ENCODE measurements at regions not wholly inside any gene's neighbourhood (a gene's known extent, or its start where the extent isn't known, plus 50 kb on each side); places are given as distances from the start of the nearest gene placed in this dataset.

DNA sequence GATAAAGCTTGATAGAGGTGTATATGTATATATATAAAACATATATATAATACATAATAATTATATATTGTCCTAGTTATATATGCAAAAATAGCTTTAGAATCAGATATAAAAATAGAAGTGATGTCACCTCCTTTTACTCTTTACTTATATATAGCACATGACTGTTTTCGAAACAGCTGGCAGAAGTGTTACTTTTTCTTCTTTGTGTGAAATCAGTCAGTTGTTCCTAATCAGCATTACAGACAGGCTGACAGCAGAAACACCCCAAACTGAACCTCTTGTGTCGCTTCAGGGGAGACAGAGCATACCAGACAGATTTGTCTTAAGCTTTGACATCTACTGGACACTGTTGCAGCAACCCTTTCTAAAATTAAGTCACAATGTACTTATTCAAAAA is 684.9 kb upstream of the CELF2 start:
- H3K79me2 ChIP-seq (ENCODE audit: control insufficient read depth, insufficient read depth, low read length): no peaks in the 10 kb centered on the region
- H3K4me3 ChIP-seq (ENCODE audit: low read length): no peak overlapping the region
- H4K5ac ChIP-seq (ENCODE audit: low read length): no peak overlapping the region
- H3K27me3 ChIP-seq (ENCODE audit: insufficient read depth, low read length, poor library complexity): no peaks in the 10 kb centered on the region
- H3K4me1 ChIP-seq (ENCODE audit: control insufficient read depth, low read depth, low read length): no peaks in the 10 kb centered on the region
- H2AK5ac ChIP-seq (ENCODE audit: low read length): no peak overlapping the region
- no peak overlapping the region for H4K8ac ChIP-seq (ENCODE audit: low read depth, low read length)
- no peak overlapping the region for H3K18ac ChIP-seq (ENCODE audit: low read length)
- no peaks in the 10 kb centered on the region for H3K36me3 ChIP-seq (ENCODE audit: control insufficient read depth, insufficient read depth, low read length)
- no peak overlapping the region for H2BK15ac ChIP-seq (replicated peaks; ENCODE audit: low read depth)
- no peak overlapping the region for H2BK120ac ChIP-seq (ENCODE audit: low read depth, low read length)
- no peak overlapping the region for H3K4ac ChIP-seq (ENCODE audit: low read depth, low read length)
- no peak overlapping the region for H3K9ac ChIP-seq (ENCODE audit: low read length)
- no peak overlapping the region for H3K4me2 ChIP-seq (ENCODE audit: low read length)
- no CpG with 5 or more reads among the region's 2 CpGs for WGBS (ENCODE audit: extremely low coverage, insufficient coverage, low lambda C conversion rate)
- no peak overlapping the region for H3K23ac ChIP-seq (ENCODE audit: low read length)
- H3K79me1 ChIP-seq (ENCODE audit: low read length): no peaks in the 10 kb centered on the region
- H3K27ac ChIP-seq (ENCODE audit: low read depth, low read length): no peak overlapping the region
- no peak for DNase-seq
- no peak overlapping the region for H2BK5ac ChIP-seq (ENCODE audit: low read length)
- H3K56ac ChIP-seq (ENCODE audit: low read length): no peak overlapping the region

DNA sequence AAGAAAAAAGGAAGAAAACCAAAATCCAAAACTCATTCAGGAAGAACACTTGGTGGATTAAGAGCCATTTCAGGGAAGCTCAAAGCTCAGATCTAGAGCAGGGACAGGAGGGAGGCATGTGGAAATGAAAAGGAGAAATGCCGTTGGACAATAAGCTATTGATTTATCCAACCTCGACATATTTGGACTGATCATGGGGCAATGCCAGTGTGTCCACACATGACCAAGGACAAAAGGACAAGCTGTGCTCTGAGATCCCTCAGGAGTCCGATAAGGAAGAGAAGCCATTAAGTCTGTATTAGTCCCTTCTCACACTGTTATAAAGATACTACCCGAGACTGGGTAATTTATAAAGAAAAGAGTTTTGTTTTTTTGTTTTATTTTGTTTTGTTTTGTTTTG is 684.0 kb upstream of the CELF2 start:
- no peak overlapping the region for H4K5ac ChIP-seq (ENCODE audit: low read length)
- H3K4me2 ChIP-seq (ENCODE audit: low read length): no peak overlapping the region
- no peak overlapping the region for H2AK5ac ChIP-seq (ENCODE audit: low read length)
- no peaks in the 10 kb centered on the region for H3K36me3 ChIP-seq (ENCODE audit: control insufficient read depth, insufficient read depth, low read length)
- no CpG with 5 or more reads among the region's 4 CpGs for WGBS (ENCODE audit: extremely low coverage, insufficient coverage, low lambda C conversion rate)
- no peaks in the 10 kb centered on the region for H3K27me3 ChIP-seq (ENCODE audit: insufficient read depth, low read length, poor library complexity)
- no peak overlapping the region for H3K4me3 ChIP-seq (ENCODE audit: low read length)
- H4K8ac ChIP-seq (ENCODE audit: low read depth, low read length): no peak overlapping the region
- no peak overlapping the region for H3K23ac ChIP-seq (ENCODE audit: low read length)
- no peak overlapping the region for H2BK15ac ChIP-seq (replicated peaks; ENCODE audit: low read depth)
- H3K4ac ChIP-seq (ENCODE audit: low read depth, low read length): no peak overlapping the region
- no peak overlapping the region for H3K27ac ChIP-seq (ENCODE audit: low read depth, low read length)
- no peaks in the 10 kb centered on the region for H3K79me1 ChIP-seq (ENCODE audit: low read length)
- H2BK120ac ChIP-seq (ENCODE audit: low read depth, low read length): no peak overlapping the region
- no peak overlapping the region for H3K9ac ChIP-seq (ENCODE audit: low read length)
- no peak overlapping the region for H3K18ac ChIP-seq (ENCODE audit: low read length)
- no peaks in the 10 kb centered on the region for H3K79me2 ChIP-seq (ENCODE audit: control insufficient read depth, insufficient read depth, low read length)
- DNase-seq: no peak
- no peaks in the 10 kb centered on the region for H3K4me1 ChIP-seq (ENCODE audit: control insufficient read depth, low read depth, low read length)
- H3K56ac ChIP-seq (ENCODE audit: low read length): no peak overlapping the region
- H2BK5ac ChIP-seq (ENCODE audit: low read length): no peak overlapping the region

DNA sequence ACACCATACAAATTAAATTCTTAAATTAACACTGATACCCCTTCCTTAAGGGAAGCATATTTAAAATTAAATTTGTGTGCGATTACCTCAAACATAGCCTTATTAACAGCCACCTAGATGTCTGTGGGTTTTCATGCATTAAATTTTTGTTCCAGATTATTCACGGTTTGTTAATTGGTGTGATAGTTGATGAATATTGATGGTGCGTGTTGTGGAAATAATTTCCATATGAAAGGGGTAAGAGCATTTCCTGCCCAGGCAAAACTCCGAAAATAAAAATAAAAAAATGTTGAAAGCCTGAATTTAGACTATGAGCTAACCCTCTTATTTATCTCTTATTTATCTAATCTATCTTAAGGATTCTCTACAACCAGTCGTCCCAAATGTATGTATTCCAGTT is 679.3 kb upstream of the CELF2 start:
- Histone ChIP-seq H3K79me2 (ENCODE audit: control insufficient read depth, insufficient read depth, low read length) (no peaks in the 10 kb centered on the region), H3K36me3 (ENCODE audit: control insufficient read depth, insufficient read depth, low read length) (no peaks in the 10 kb centered on the region), H3K27me3 (ENCODE audit: insufficient read depth, low read length, poor library complexity) (no peaks in the 10 kb centered on the region), H2BK15ac (replicated peaks; ENCODE audit: low read depth) (no peak overlapping the region), H3K18ac (ENCODE audit: low read length) (no peak overlapping the region), H4K8ac (ENCODE audit: low read depth, low read length) (no peak overlapping the region), H3K27ac (ENCODE audit: low read depth, low read length) (no peak overlapping the region), H3K79me1 (ENCODE audit: low read length) (no peaks in the 10 kb centered on the region), H3K23ac (ENCODE audit: low read length) (no peak overlapping the region), H3K9ac (ENCODE audit: low read length) (no peak overlapping the region), H2BK120ac (ENCODE audit: low read depth, low read length) (no peak overlapping the region), H2BK5ac (ENCODE audit: low read length) (no peak overlapping the region), H3K4me1 (ENCODE audit: control insufficient read depth, low read depth, low read length) (no peaks in the 10 kb centered on the region), H2AK5ac (ENCODE audit: low read length) (no peak overlapping the region), H3K4me2 (ENCODE audit: low read length) (no peak overlapping the region), H4K5ac (ENCODE audit: low read length) (no peak overlapping the region), H3K56ac (ENCODE audit: low read length) (no peak overlapping the region), H3K4me3 (ENCODE audit: low read length) (no peak overlapping the region), H3K4ac (ENCODE audit: low read depth, low read length) (no peak overlapping the region)
- DNase-seq: no peak
- WGBS (ENCODE audit: extremely low coverage, insufficient coverage, low lambda C conversion rate): 100% methylated on average over 2 of the region's 5 CpGs

DNA sequence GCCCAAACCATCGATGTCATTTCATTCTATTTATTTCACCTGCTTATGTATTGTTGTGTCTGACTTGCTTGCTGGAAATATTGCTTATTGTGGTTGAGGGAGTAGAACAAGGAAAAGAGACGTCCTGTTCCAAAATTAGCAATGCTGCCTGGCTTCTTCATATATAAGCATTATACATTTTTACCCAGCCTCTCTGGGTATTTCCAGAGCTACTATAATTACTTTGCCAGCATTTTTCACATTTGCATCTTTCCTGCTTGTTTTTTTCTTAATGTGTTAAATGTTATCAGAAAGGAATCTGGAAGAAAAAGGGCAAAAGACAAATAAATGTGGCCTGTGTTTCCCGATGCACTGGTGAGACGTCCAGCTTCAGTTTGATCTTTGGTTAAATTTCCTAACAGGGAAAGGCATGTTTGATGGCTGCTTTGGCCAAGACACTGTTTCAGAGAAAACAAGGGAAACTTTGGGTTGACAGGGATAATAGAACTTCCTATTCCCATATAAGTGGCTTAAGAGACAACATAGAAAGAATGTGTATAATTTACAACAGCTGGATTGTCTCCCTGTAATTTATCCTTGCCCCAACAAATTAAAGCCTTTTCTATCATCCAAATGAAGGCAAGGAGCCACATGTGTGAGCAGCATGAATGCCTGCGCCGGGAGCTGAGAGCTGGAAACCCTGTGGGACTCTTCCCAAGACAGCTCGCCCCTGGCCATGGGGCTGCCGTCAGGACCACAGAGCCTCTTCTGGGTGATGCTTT is 671.1 kb upstream of the CELF2 start:
- H3K4me2 ChIP-seq (ENCODE audit: low read length): no peak overlapping the region
- H3K4me1 ChIP-seq (ENCODE audit: control insufficient read depth, low read depth, low read length): no peaks in the 10 kb centered on the region
- no peak overlapping the region for H2BK120ac ChIP-seq (ENCODE audit: low read depth, low read length)
- WGBS (ENCODE audit: extremely low coverage, insufficient coverage, low lambda C conversion rate): no CpG with 5 or more reads among the region's 8 CpGs
- DNase-seq: no peak
- no peak overlapping the region for H2BK15ac ChIP-seq (replicated peaks; ENCODE audit: low read depth)
- no peak overlapping the region for H2AK5ac ChIP-seq (ENCODE audit: low read length)
- H3K27ac ChIP-seq (ENCODE audit: low read depth, low read length): no peak overlapping the region
- no peak overlapping the region for H3K56ac ChIP-seq (ENCODE audit: low read length)
- no peak overlapping the region for H3K18ac ChIP-seq (ENCODE audit: low read length)
- H2BK5ac ChIP-seq (ENCODE audit: low read length): no peak overlapping the region
- no peak overlapping the region for H3K4ac ChIP-seq (ENCODE audit: low read depth, low read length)
- no peaks in the 10 kb centered on the region for H3K36me3 ChIP-seq (ENCODE audit: control insufficient read depth, insufficient read depth, low read length)
- H3K79me2 ChIP-seq (ENCODE audit: control insufficient read depth, insufficient read depth, low read length): no peaks in the 10 kb centered on the region
- H3K23ac ChIP-seq (ENCODE audit: low read length): no peak overlapping the region
- no peaks in the 10 kb centered on the region for H3K79me1 ChIP-seq (ENCODE audit: low read length)
- no peaks in the 10 kb centered on the region for H3K27me3 ChIP-seq (ENCODE audit: insufficient read depth, low read length, poor library complexity)
- H3K9ac ChIP-seq (ENCODE audit: low read length): no peak overlapping the region
- H4K5ac ChIP-seq (ENCODE audit: low read length): no peak overlapping the region
- H4K8ac ChIP-seq (ENCODE audit: low read depth, low read length): no peak overlapping the region
- no peak overlapping the region for H3K4me3 ChIP-seq (ENCODE audit: low read length)

DNA sequence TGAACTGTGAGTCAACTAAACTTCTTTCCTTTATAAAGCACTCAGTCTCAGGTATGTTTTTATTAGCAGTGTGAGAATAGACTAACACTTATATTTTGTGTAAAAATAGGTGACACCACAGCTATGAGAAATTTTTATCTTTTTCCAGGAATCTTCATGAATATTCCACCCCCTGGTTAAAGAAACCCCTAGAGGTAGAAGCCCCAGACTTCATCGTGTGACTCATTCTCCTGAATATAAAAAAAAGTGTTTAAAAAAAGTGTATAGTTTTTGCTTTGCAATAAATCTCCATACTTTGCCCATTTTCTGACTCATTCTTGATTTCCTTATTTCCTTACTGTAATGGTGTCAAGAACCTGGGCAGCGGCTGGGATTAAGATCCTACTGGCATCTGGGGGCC is 667.6 kb upstream of the CELF2 start:
- H4K5ac ChIP-seq (ENCODE audit: low read length): no peak overlapping the region
- no peak overlapping the region for H3K27ac ChIP-seq (ENCODE audit: low read depth, low read length)
- H3K79me1 ChIP-seq (ENCODE audit: low read length): no peaks in the 10 kb centered on the region
- no peak overlapping the region for H3K4ac ChIP-seq (ENCODE audit: low read depth, low read length)
- DNase-seq: no peak
- H3K4me3 ChIP-seq (ENCODE audit: low read length): no peak overlapping the region
- no peak overlapping the region for H2AK5ac ChIP-seq (ENCODE audit: low read length)
- no peak overlapping the region for H4K8ac ChIP-seq (ENCODE audit: low read depth, low read length)
- no peak overlapping the region for H2BK5ac ChIP-seq (ENCODE audit: low read length)
- no peak overlapping the region for H2BK15ac ChIP-seq (replicated peaks; ENCODE audit: low read depth)
- no CpG with 5 or more reads among the region's 2 CpGs for WGBS (ENCODE audit: extremely low coverage, insufficient coverage, low lambda C conversion rate)
- no peaks in the 10 kb centered on the region for H3K27me3 ChIP-seq (ENCODE audit: insufficient read depth, low read length, poor library complexity)
- no peak overlapping the region for H3K4me2 ChIP-seq (ENCODE audit: low read length)
- no peak overlapping the region for H3K18ac ChIP-seq (ENCODE audit: low read length)
- H3K23ac ChIP-seq (ENCODE audit: low read length): no peak overlapping the region
- no peak overlapping the region for H3K9ac ChIP-seq (ENCODE audit: low read length)
- H3K4me1 ChIP-seq (ENCODE audit: control insufficient read depth, low read depth, low read length): no peaks in the 10 kb centered on the region
- no peak overlapping the region for H3K56ac ChIP-seq (ENCODE audit: low read length)
- H2BK120ac ChIP-seq (ENCODE audit: low read depth, low read length): no peak overlapping the region
- H3K36me3 ChIP-seq (ENCODE audit: control insufficient read depth, insufficient read depth, low read length): no peaks in the 10 kb centered on the region
- no peaks in the 10 kb centered on the region for H3K79me2 ChIP-seq (ENCODE audit: control insufficient read depth, insufficient read depth, low read length)

DNA sequence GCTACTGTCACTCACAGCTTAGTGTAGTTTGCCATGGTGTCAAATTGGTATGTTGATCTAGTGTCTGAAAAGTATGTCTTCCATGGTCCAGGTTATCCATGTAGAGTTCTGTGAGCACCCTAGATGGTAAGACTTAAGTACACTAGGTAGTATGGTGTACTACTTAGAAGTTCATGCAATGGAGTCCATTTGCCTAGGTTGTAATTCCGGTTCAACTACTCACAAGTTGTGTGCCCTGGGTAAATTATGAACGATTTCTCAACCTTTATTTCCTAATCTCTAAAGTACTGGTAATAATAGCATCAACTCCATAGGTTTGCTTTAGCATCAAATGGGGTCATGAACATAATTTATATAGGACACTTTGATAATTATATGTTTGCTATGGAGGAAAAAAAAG is 666.2 kb upstream of the CELF2 start:
- H3K23ac ChIP-seq (ENCODE audit: low read length): no peak overlapping the region
- no peaks in the 10 kb centered on the region for H3K79me2 ChIP-seq (ENCODE audit: control insufficient read depth, insufficient read depth, low read length)
- H2AK5ac ChIP-seq (ENCODE audit: low read length): no peak overlapping the region
- H3K27ac ChIP-seq (ENCODE audit: low read depth, low read length): no peak overlapping the region
- H3K4me2 ChIP-seq (ENCODE audit: low read length): no peak overlapping the region
- no peak overlapping the region for H3K18ac ChIP-seq (ENCODE audit: low read length)
- H4K5ac ChIP-seq (ENCODE audit: low read length): no peak overlapping the region
- no CpG with 5 or more reads among the region's 2 CpGs for WGBS (ENCODE audit: extremely low coverage, insufficient coverage, low lambda C conversion rate)
- H2BK15ac ChIP-seq (replicated peaks; ENCODE audit: low read depth): no peak overlapping the region
- H3K4me1 ChIP-seq (ENCODE audit: control insufficient read depth, low read depth, low read length): no peaks in the 10 kb centered on the region
- H2BK5ac ChIP-seq (ENCODE audit: low read length): no peak overlapping the region
- no peak overlapping the region for H2BK120ac ChIP-seq (ENCODE audit: low read depth, low read length)
- H4K8ac ChIP-seq (ENCODE audit: low read depth, low read length): no peak overlapping the region
- H3K36me3 ChIP-seq (ENCODE audit: control insufficient read depth, insufficient read depth, low read length): no peaks in the 10 kb centered on the region
- no peak overlapping the region for H3K9ac ChIP-seq (ENCODE audit: low read length)
- H3K27me3 ChIP-seq (ENCODE audit: insufficient read depth, low read length, poor library complexity): no peaks in the 10 kb centered on the region
- H3K56ac ChIP-seq (ENCODE audit: low read length): no peak overlapping the region
- H3K4me3 ChIP-seq (ENCODE audit: low read length): no peak overlapping the region
- DNase-seq: no peak
- H3K4ac ChIP-seq (ENCODE audit: low read depth, low read length): no peak overlapping the region
- H3K79me1 ChIP-seq (ENCODE audit: low read length): no peaks in the 10 kb centered on the region

All from mesendoderm (in vitro differentiated cells).